Right lobe of liver (tissue), 4 donors: ENCODE measurements at regions not wholly inside any gene's neighbourhood (a gene's known extent, or its start where the extent isn't known, plus 50 kb on each side); places are given as distances from the start of the nearest gene placed in this dataset.

Source experiments
- CTCF ChIP-seq, 4 donors: fragments of 200-600 bp in 3 of 4; fragments of 450-650 bp in 1 of 4; IDR thresholded peaks; one replicate each; pipeline versions ENCODE4 v1.5.1 to v1.8.0; 2016 to 2022; ENCODE audit warnings: antibody characterized with exemption in 4 of 4, mild to moderate bottlenecking in 2 of 4
- POLR2A ChIP-seq: fragments of 450-650 bp; IDR thresholded peaks from one replicate; pipeline ENCODE4 v1.6.1; 2017; ENCODE audit warnings: antibody characterized with exemption, mild to moderate bottlenecking
- donor health status: DM: no; HTN: no; CAD: no.
- donor health status: DM: no; HTN: no; CAD: no.
- donor health status: DM: no; HTN: yes; CAD: no.

- no peak for TF ChIP-seq CTCF (IDR thresholded peaks at IDR 0.05)
- no peak for TF ChIP-seq POLR2A
Observed at GRCh38 chr1:101317590-101317989, 80.8 kb downstream of the S1PR1 start.
